AG10803 (cell line): ENCODE measurements at regions not wholly inside any gene's neighbourhood (a gene's known extent, or its start where the extent isn't known, plus 50 kb on each side); places are given as distances from the start of the nearest gene placed in this dataset.

Experiments used
- DNase-seq: peaks from one replicate; pipeline ENCODE4 v3.0.0; 2010; ENCODE audit warnings: low read depth
- H3K4me3 ChIP-seq: 2 replicates; pipeline ENCODE4 v1.5.1; 2011; ENCODE audit warnings: mild to moderate bottlenecking, low read length, control low read depth
- CTCF ChIP-seq: conservative IDR thresholded peaks from 2 replicates; pipeline ENCODE4 v1.5.1; 2011; ENCODE audit warnings: mild to moderate bottlenecking, low read length, control low read depth, inconsistent platforms

GRCh38 chr7:67452516-67453026 lies 455.9 kb downstream of the TYW1 start:
- H3K4me3 ChIP-seq, result no peak overlapping the region
- no peak for DNase-seq
- no peak for TF ChIP-seq CTCF

GRCh38 chr7:67453580-67454380 lies 457.1 kb downstream of the TYW1 start:
- no peak overlapping the region for H3K4me3 ChIP-seq
- TF ChIP-seq CTCF, result no peak
- DNase-seq, result no peak

- H3K4me3 ChIP-seq, result no peak overlapping the region
Observed at GRCh38 chr7:67455508-67455907, 458.9 kb downstream of the TYW1 start.

GRCh38 chr7:67462781-67463191 lies 466.2 kb downstream of the TYW1 start:
- no peak overlapping the region for H3K4me3 ChIP-seq
- peak; percentile 60 for DNase-seq
- no peak for TF ChIP-seq CTCF

More at GRCh38 chr7:67455508-67455907, 458.9 kb downstream of the TYW1 start:
- DNase-seq, result no peak
- no peak for TF ChIP-seq CTCF

- TF ChIP-seq CTCF, result no peak
- DNase-seq, result no peak
Observed at GRCh38 chr7:67463316-67463715, 466.7 kb downstream of the TYW1 start.

GRCh38 chr7:67463983-67464382 lies 467.4 kb downstream of the TYW1 start:
- no peak for TF ChIP-seq CTCF
- H3K4me3 ChIP-seq, result no peak overlapping the region
- no peak for DNase-seq

More at GRCh38 chr7:67463316-67463715, 466.7 kb downstream of the TYW1 start:
- H3K4me3 ChIP-seq, result no peak overlapping the region

GRCh38 chr7:67466109-67466508 lies 469.5 kb downstream of the TYW1 start:
- TF ChIP-seq CTCF, result no peak
- no peak for DNase-seq
- no peak overlapping the region for H3K4me3 ChIP-seq
